ENCODE measurements at regions not wholly inside any gene's neighbourhood (a gene's known extent, or its start where the extent isn't known, plus 50 kb on each side); places are given as distances from the start of the nearest gene placed in this dataset.

- intact Hi-C loops (cut with micrococcal nuclease): no loop called here
- Histone ChIP-seq H3K4me1 (ENCODE audit: control insufficient read depth in 1 of 2, insufficient read depth in 2 of 2, low read length in 2 of 2) (no peaks in the 10 kb centered on the region), H3K9ac (ENCODE audit: low read length) (no peak overlapping the region), H3K9me3 (ENCODE audit: control insufficient read depth in 1 of 2, insufficient read depth in 1 of 2, low read depth in 1 of 2, low read length in 2 of 2) (no peaks in the 10 kb centered on the region), H3K4me2 (ENCODE audit: low read length) (no peak overlapping the region), H2AFZ (ENCODE audit: low read depth, low read length, poor library complexity, severe bottlenecking) (no peak overlapping the region), H3K36me3 (ENCODE audit: control insufficient read depth in 1 of 2, insufficient read depth in 2 of 2, low read length in 2 of 2) (no peaks in the 10 kb centered on the region), H3K27me3 (ENCODE audit: insufficient read depth, low read length) (no peaks in the 10 kb centered on the region), H3K27ac (ENCODE audit: low read depth, low read length) (no peak overlapping the region), H3K79me2 (ENCODE audit: insufficient read depth, low read length) (no peaks in the 10 kb centered on the region), H4K20me1 (ENCODE audit: insufficient read depth) (no peaks in the 10 kb centered on the region), H3K4me3 (replicated peaks in 1 of 2; ENCODE audit: low read depth in 1 of 2, low read length in 2 of 2) (no peak overlapping the region), H3K9me2 (ENCODE audit: insufficient read depth) (no peaks in the 10 kb centered on the region)
- RAD21 ChIA-PET (ENCODE audit: low non-redundant PET in 1 of 2, low total read pairs in 2 of 2, uncharacterized antibody in 2 of 2, unreplicated experiment in 2 of 2): no interaction called here
- CTCF ChIA-PET: no interaction called here
- no TSS peak for BruUV-seq (replicated peaks)
- no peak for ATAC-seq
- POLR2A ChIA-PET: no interaction called here
- TF ChIP-seq MAX (IDR thresholded peaks at IDR 0.05) (no peak), CEBPB (IDR thresholded peaks at IDR 0.05; ENCODE audit: low read depth) (no peak), ZBTB33 (IDR thresholded peaks at IDR 0.05; ENCODE audit: extremely low read depth, insufficient replicate concordance, low read length) (no peak), SIN3A (IDR thresholded peaks at IDR 0.05; ENCODE audit: low read depth) (no peak), CBX3 (IDR thresholded peaks at IDR 0.05; ENCODE audit: low read depth) (no peak), FOSL1 (IDR thresholded peaks at IDR 0.05; ENCODE audit: low read depth) (no peak), POLR2A (IDR thresholded peaks at IDR 0.05; ENCODE audit: borderline replicate concordance, extremely low read depth, insufficient read depth, insufficient read length) (no peak), SRF (IDR thresholded peaks at IDR 0.05; ENCODE audit: low read depth) (no peak), CTCF (IDR thresholded peaks at IDR 0.05 in 2 of 3, conservative IDR thresholded peaks at IDR 0.05 in 1 of 3; ENCODE audit: borderline replicate concordance in 1 of 3, insufficient read depth in 1 of 3, low read depth in 2 of 3, low read length in 2 of 3) (no peak), EGR1 (IDR thresholded peaks at IDR 0.05; ENCODE audit: low read depth) (no peak), ATF3 (IDR thresholded peaks at IDR 0.05) (no peak)
- no peak for DNase-seq (ENCODE audit: low read depth, low spot score)
Observed at GRCh38 chr5:43889233-43889632, 286.3 kb downstream of the NNT start.
